Skeletal muscle tissue (tissue), 3 donors: ENCODE measurements at regions not wholly inside any gene's neighbourhood (a gene's known extent, or its start where the extent isn't known, plus 50 kb on each side); places are given as distances from the start of the nearest gene placed in this dataset.

Source experiments
- H3K27ac ChIP-seq: one replicate; pipeline ENCODE4 v1.7.0; 2013; ENCODE audit warnings: mild to moderate bottlenecking, low read depth, low read length, inconsistent platforms
- H3K27me3 ChIP-seq, 3 donors: one replicate each; pipeline ENCODE4 v1.7.0; 2013; ENCODE audit warnings: low read length in 3 of 3; ENCODE audit not compliant: control insufficient read depth in 3 of 3, insufficient read depth in 3 of 3
- H3K36me3 ChIP-seq, 3 donors: one replicate each; pipeline ENCODE4 v1.7.0; 2013; ENCODE audit warnings: low read length in 3 of 3; ENCODE audit not compliant: control insufficient read depth in 3 of 3, insufficient read depth in 3 of 3
- H3K4me1 ChIP-seq, 3 donors: one replicate each; pipeline ENCODE4 v1.7.0; 2013; ENCODE audit warnings: low read length in 3 of 3, mild to moderate bottlenecking in 3 of 3; ENCODE audit not compliant: control insufficient read depth in 3 of 3, insufficient read depth in 3 of 3
- H3K4me3 ChIP-seq, 3 donors: one replicate each; pipeline ENCODE4 v1.7.0; 2013; ENCODE audit warnings: low read length in 3 of 3
- H3K9ac ChIP-seq, 3 donors: one replicate each; pipeline ENCODE4 v1.7.0; 2013; ENCODE audit warnings: low read length in 3 of 3, mild to moderate bottlenecking in 3 of 3, moderate library complexity in 2 of 3, low read depth in 1 of 3
- H3K9me3 ChIP-seq, 3 donors: one replicate each; pipeline ENCODE4 v1.7.0; 2013; ENCODE audit warnings: low read length in 3 of 3; ENCODE audit not compliant: control insufficient read depth in 3 of 3
- donor health status: Osteomylitis.

DNA sequence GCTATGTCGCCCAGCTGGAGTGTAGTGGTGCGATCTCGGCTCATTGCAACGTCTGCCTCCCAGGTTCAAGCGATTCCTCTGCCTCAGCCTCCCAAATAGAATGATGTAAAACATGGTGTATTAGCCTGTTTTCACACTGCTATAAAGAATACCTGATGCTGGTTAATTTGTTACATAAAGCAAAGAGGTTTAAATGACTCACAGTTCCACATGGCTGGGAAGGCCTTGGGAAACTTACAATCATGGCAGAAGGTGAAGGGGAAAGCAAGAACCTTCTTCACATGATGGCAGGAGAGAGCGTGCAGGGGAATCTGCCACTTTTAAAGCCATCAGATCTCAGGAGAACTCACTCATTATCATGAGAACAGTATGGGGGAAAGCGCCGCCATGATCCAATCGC lies 1191.8 kb downstream of the ARAP2 start:
- Histone ChIP-seq H3K27me3 (no peaks in the 10 kb centered on the region), H3K4me3 (no peak overlapping the region), H3K4me1 (no peaks in the 10 kb centered on the region), H3K9me3 (no peaks in the 10 kb centered on the region), H3K9ac (no peak overlapping the region), H3K27ac (no peak overlapping the region), H3K36me3 (no peaks in the 10 kb centered on the region)

DNA sequence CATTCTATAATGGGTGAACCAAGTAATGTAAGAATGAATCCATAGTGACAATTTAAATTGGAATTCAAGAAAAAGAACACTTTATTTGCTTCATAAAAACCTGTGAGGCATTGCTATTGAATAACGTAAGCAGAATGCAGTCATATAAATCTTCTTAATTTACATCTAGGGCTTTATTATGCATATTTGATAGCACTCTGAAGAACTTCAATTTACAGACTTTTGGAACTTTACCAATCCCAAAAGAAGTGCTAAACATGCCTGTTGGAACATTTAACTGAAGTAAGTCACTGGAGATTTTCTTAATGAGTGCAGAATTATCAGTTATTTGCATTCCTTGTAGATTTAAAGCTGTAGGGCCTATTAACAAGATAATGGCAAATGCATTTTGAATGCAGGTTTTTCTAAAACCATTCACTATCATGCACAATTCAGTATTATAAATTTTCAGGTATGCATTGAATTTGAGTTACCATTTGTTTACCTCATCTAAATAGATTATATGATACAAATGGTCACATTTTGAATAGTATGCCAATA lies 1181.2 kb downstream of the ARAP2 start:
- Histone ChIP-seq H3K9ac (no peak overlapping the region), H3K4me1 (no peaks in the 10 kb centered on the region), H3K27me3 (no peaks in the 10 kb centered on the region), H3K4me3 (no peak overlapping the region), H3K9me3 (no peaks in the 10 kb centered on the region), H3K36me3 (no peaks in the 10 kb centered on the region), H3K27ac (no peak overlapping the region)

DNA sequence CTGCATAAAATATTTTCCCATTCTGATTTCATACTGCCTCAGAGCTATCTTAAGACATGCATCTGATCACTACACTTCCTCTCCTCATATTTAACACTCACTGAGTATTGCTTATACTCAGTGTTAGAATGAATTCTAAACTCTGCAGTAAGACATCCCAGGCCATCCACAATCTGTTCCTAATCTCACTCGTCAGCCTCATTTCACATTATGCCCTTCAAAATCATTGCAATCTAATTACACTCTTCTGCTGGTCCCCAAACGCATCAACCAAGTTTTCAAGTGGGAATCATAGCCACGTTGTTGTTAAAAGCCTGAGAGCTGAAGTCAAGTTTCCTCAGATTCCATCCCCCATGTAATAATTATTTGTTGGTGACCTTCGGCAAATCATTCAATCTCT lies 1177.9 kb downstream of the ARAP2 start:
- H3K9ac ChIP-seq = no peak overlapping the region
- no peaks in the 10 kb centered on the region for H3K9me3 ChIP-seq
- H3K4me1 ChIP-seq = no peaks in the 10 kb centered on the region
- no peak overlapping the region for H3K27ac ChIP-seq
- no peaks in the 10 kb centered on the region for H3K36me3 ChIP-seq
- H3K4me3 ChIP-seq = no peak overlapping the region
- no peaks in the 10 kb centered on the region for H3K27me3 ChIP-seq

DNA sequence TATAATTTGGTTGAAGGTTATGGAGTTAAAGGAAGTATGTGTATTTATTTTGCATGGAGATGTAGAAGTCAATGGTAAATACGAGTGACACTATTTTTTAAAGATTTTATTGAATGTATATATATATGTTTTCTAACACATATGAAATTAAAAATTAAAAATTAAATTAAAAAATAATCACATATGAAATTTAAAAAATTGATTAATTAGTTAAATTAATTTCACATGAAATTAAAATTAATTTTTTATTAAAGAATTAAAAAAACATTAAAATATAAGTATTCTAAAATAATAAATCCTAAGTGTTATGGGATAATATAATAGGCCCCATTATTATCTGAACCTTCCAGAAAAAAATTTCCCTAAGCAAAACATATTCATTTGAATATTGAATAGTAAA lies 1163.5 kb downstream of the ARAP2 start:
- H3K4me1 ChIP-seq = no peaks in the 10 kb centered on the region
- no peak overlapping the region for H3K9ac ChIP-seq
- H3K4me3 ChIP-seq = no peak overlapping the region
- no peaks in the 10 kb centered on the region for H3K27me3 ChIP-seq
- no peaks in the 10 kb centered on the region for H3K36me3 ChIP-seq
- no peak overlapping the region for H3K27ac ChIP-seq
- H3K9me3 ChIP-seq = no peaks in the 10 kb centered on the region

DNA sequence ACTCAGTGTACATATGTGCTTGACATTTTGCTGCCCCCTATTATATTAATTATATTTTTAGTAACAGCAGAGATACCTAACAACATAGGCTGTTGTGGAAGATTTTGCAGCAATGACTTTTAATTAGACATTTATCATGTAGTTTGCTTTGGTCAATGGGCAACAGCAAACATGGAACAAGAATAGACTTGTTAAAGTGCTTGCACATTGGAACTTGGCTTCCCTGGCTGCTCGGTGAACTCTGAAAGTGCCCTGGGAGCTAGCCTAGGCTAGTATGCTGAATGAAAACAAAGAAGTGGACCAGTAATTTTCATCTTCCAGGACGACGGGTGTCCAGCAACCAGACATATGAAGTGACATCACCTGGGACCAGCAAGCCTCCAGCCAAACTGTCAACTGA lies 1157.1 kb downstream of the ARAP2 start:
- no peak overlapping the region for H3K27ac ChIP-seq
- no peaks in the 10 kb centered on the region for H3K27me3 ChIP-seq
- H3K9ac ChIP-seq = no peak overlapping the region
- no peaks in the 10 kb centered on the region for H3K9me3 ChIP-seq
- no peaks in the 10 kb centered on the region for H3K36me3 ChIP-seq
- H3K4me3 ChIP-seq = no peak overlapping the region
- no peaks in the 10 kb centered on the region for H3K4me1 ChIP-seq

DNA sequence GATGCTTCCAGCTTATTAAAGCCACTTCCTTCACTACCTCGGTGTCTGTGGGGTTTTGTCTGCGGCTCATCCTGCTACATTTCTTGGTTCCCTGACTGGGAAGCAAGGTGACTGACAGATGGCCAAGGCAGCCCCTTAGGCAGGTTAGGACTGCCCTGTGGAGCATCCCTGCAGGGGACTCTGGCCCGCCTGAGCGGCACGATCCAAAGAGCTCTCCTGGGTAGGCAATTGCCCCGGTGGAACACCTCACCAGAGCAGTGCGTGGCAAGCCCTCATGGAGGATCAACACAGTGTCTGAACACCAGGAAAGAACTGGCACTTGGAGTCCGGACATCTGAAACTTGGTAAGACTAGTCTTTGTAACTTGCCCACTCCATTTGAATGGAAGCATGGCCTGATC lies 1143.4 kb downstream of the ARAP2 start:
- Histone ChIP-seq H3K36me3 (no peaks in the 10 kb centered on the region), H3K9ac (no peak overlapping the region), H3K27ac (no peak overlapping the region), H3K4me3 (no peak overlapping the region), H3K27me3 (no peaks in the 10 kb centered on the region), H3K9me3 (no peaks in the 10 kb centered on the region), H3K4me1 (no peaks in the 10 kb centered on the region)

DNA sequence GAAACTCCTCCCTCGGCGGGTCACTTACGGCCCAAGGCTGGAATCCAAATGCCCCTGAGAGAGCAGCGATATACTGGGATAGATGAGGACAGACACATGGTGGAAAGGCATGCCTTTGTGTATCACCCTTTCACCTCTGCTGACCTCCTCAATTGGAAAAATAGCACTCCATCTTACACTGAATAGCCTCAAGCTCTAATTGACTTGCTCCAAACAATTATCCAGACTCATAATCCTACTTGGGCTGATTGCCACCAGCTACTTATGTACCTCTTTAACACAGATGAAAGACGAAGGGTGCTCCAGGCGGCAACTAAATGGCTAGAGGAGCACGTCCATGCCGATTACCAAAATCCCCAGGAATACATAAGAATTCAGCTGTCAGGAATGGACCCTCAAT lies 1142.2 kb downstream of the ARAP2 start:
- no peak overlapping the region for H3K9ac ChIP-seq
- H3K27me3 ChIP-seq = no peaks in the 10 kb centered on the region
- H3K27ac ChIP-seq = no peak overlapping the region
- no peaks in the 10 kb centered on the region for H3K36me3 ChIP-seq
- no peak overlapping the region for H3K4me3 ChIP-seq
- H3K4me1 ChIP-seq = no peaks in the 10 kb centered on the region
- no peaks in the 10 kb centered on the region for H3K9me3 ChIP-seq

DNA sequence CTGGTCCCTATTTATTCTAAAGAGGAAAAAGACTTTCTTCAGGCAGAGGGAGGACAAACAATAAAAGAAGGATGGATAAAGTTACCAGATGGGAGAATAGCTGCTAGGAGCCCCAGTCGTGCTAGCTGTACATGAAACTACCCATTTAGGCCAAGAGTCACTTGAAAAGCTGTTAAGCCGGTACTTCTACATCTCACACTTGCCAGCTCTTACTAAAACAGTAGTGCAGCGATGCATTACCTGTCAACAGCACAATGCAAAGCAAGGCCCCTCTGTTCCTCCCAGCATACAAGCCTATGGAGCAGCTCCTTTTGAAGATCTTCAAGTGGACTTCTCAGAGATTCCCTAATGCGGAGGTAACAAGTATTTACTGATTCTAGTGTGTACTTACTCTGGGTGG lies 1138.8 kb downstream of the ARAP2 start:
- Histone ChIP-seq H3K27ac (no peak overlapping the region), H3K4me3 (no peak overlapping the region), H3K9ac (no peak overlapping the region), H3K27me3 (no peaks in the 10 kb centered on the region), H3K9me3 (no peaks in the 10 kb centered on the region), H3K36me3 (no peaks in the 10 kb centered on the region), H3K4me1 (no peaks in the 10 kb centered on the region)

DNA sequence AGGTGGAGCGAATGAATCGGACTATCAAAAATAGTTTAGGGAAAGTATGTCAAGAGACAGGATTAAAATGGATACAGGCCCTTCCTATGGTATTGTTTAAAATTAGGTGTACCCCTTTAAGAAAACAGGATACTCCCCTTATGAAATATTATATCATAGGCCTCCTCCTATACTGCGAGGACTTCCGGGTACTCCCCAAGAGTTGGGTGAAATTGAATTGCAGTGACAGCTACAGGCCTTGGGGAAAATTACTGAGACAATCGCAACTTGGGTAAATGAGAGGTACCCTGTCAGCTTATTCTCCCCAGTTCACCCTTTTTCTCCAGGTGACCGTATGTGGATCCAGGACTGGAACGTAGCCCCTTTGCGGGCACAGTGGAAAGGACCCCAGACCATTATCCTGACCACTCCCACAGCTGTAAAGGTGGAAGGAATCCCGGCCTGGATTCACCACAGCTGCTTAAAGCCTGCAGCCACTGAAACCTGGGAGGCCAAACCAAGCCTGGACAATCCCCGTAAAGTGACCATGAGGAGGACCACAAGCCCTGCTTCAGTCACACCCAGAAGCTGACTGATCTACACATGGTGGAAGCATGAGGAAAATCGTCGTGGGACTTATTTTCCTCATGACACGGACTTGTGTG lies 1138.1 kb downstream of the ARAP2 start:
- Histone ChIP-seq H3K27ac (no peak overlapping the region), H3K27me3 (no peaks in the 10 kb centered on the region), H3K36me3 (no peaks in the 10 kb centered on the region), H3K9ac (no peak overlapping the region), H3K9me3 (no peaks in the 10 kb centered on the region), H3K4me3 (no peak overlapping the region), H3K4me1 (no peaks in the 10 kb centered on the region)

DNA sequence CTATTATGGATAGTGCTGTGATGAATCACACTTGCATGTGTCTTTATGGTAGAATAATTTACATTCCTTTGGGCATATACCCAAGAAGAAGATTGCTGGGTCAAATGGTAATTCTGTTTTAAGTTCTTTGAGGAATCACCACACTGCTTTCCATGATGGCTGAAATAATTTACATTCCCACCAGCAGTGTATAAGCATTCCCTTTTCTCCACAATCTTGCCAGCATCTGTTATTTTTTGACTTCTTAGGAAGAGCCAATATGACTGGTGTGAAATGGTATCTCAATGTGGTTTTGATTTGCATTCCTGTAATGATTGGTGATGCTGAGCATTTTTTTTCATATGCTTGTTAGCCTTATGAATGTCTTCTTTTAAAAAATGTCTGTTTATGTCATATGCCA lies 1120.2 kb downstream of the ARAP2 start:
- Histone ChIP-seq H3K4me1 (no peaks in the 10 kb centered on the region), H3K4me3 (no peak overlapping the region), H3K27ac (no peak overlapping the region), H3K27me3 (no peaks in the 10 kb centered on the region), H3K36me3 (no peaks in the 10 kb centered on the region), H3K9me3 (no peaks in the 10 kb centered on the region), H3K9ac (no peak overlapping the region)
